HepG2 (cell line): ENCODE measurements at regions not wholly inside any gene's neighbourhood (a gene's known extent, or its start where the extent isn't known, plus 50 kb on each side); places are given as distances from the start of the nearest gene placed in this dataset.

ENCODE experiments used
- ATAC-seq: fragments of 200-7000 bp; cut with Tn5 transposase; 3 replicates; pipeline ENCODE4 v1.9.1; 2020; ENCODE audit warnings: mild to moderate bottlenecking, moderate library complexity
- BruUV-seq: library from RNA; stranded (reverse); fragments of 400-500 nt; replicated peaks from 2 replicates; lab custom pipeline; 2021; lab: Mats Ljungman, UMichigan
- CTCF ChIA-PET: fragments of 300-600 bp; formaldehyde crosslinking; extraction: SDS; loops from one replicate; lab custom pipeline; 2021; ENCODE audit warnings: low total read pairs, inconsistent platforms, low intra/inter-chr PET ratio; lab: Yijun Ruan, JAX
- POLR2A ChIA-PET: fragments of 350-600 bp; sonication (Branson Sonifier 250); formaldehyde crosslinking; loops from one replicate; lab custom pipeline; 2020; ENCODE audit warnings: antibody characterized with exemption, inconsistent platforms; lab: Yijun Ruan, JAX
- DNase-seq: peaks from one replicate; pipeline ENCODE4 v3.0.0-alpha.2; 2015; ENCODE audit warnings: low spot score
- FAIRE-seq: peaks from 3 replicates; lab custom pipeline; 2011; peaks lifted over from hg19 to GRCh38; lab: Jason Lieb, UNC
- H2AFZ ChIP-seq: one replicate; pipeline ENCODE4 v1.6.1; 2011; ENCODE audit warnings: low read length, inconsistent platforms
- H3K27ac ChIP-seq: fragments of 300-600 bp; 3 replicates; pipeline ENCODE4 v1.8.0; 2011; ENCODE audit warnings: mixed run types, mild to moderate bottlenecking, mixed read lengths, low read length, inconsistent platforms; ENCODE audit not compliant: insufficient read depth; ENCODE audit errors: extremely low read length
- H3K27me3 ChIP-seq, 2 experiments: fragments of 200-600 bp in 1 of 2; 2 replicates in 1 of 2; 3 replicates in 1 of 2; pipeline versions ENCODE4 v1.6.0 to v1.8.0; 2011; ENCODE audit warnings: low read length in 2 of 2, mild to moderate bottlenecking in 2 of 2, moderate library complexity in 2 of 2, inconsistent platforms in 1 of 2; ENCODE audit not compliant: insufficient read depth in 2 of 2, control insufficient read depth in 1 of 2
- H3K36me3 ChIP-seq, 2 experiments: fragments of 200-600 bp in 1 of 2; replicated peaks in 1 of 2; 2 replicates in 1 of 2; 3 replicates in 1 of 2; pipeline versions ENCODE4 v1.5.1 to v1.8.0; 2011; ENCODE audit warnings: low read length in 2 of 2, inconsistent platforms in 1 of 2; ENCODE audit not compliant: insufficient read depth in 2 of 2, control insufficient read depth in 1 of 2
- H3K4me1 ChIP-seq: 2 replicates; pipeline ENCODE4 v1.5.1; 2012; ENCODE audit warnings: low read length, inconsistent platforms; ENCODE audit not compliant: insufficient read depth
- H3K4me2 ChIP-seq: 2 replicates; pipeline ENCODE4 v1.6.0; 2011; ENCODE audit warnings: low read depth, low read length, inconsistent platforms
- H3K4me3 ChIP-seq, 3 experiments: fragments of 200-600 bp in 1 of 3; sonication (generic), shearing (Covaris generic) in 1 of 3; replicated peaks in 1 of 3; 2 replicates each; pipeline ENCODE4 v1.5.1; 2011 to 2016; ENCODE audit warnings: low read length in 3 of 3, inconsistent platforms in 2 of 3, low read depth in 2 of 3, mild to moderate bottlenecking in 2 of 3, control low read depth in 1 of 3, mixed read lengths in 1 of 3; ENCODE audit not compliant: insufficient read depth in 1 of 3
- H3K79me2 ChIP-seq: one replicate; pipeline ENCODE4 v1.6.1; 2011; ENCODE audit warnings: low read length, inconsistent platforms; ENCODE audit not compliant: insufficient read depth
- H3K9ac ChIP-seq: 2 replicates; pipeline ENCODE4 v1.6.0; 2011; ENCODE audit warnings: mild to moderate bottlenecking, low read depth, low read length, inconsistent platforms; ENCODE audit not compliant: insufficient read depth
- H3K9me3 ChIP-seq: 2 replicates; pipeline ENCODE4 v1.5.1; 2012; ENCODE audit warnings: mild to moderate bottlenecking, low read length
- H4K20me1 ChIP-seq: 2 replicates; pipeline ENCODE4 v1.6.0; 2011; ENCODE audit warnings: inconsistent platforms, mild to moderate bottlenecking, low read length, moderate library complexity; ENCODE audit not compliant: insufficient read depth
- HIVEP1 ChIP-seq: sonication (generic); formaldehyde crosslinking; IDR thresholded peaks from 2 replicates; pipeline ENCODE4 v1.4.0; 2020; ENCODE audit warnings: mild to moderate bottlenecking, missing genetic modification reagents
- KLF12 ChIP-seq: sonication (generic); formaldehyde crosslinking; IDR thresholded peaks from 2 replicates; pipeline ENCODE4 v1.4.0; 2020; ENCODE audit warnings: missing genetic modification reagents, borderline replicate concordance
- LCORL ChIP-seq, 2 experiments: fragments of 450-650 bp in 1 of 2; sonication (generic) in 1 of 2; formaldehyde crosslinking in 1 of 2; IDR thresholded peaks; 2 replicates each; pipeline versions ENCODE4 v1.5.0 to v1.6.1; 2017 to 2020; ENCODE audit warnings: antibody characterized with exemption in 1 of 2, missing genetic modification reagents in 1 of 2
- NR2C2 ChIP-seq: sonication (generic); formaldehyde crosslinking; IDR thresholded peaks from 2 replicates; pipeline ENCODE4 v1.4.0; 2020; ENCODE audit warnings: missing genetic modification reagents, mild to moderate bottlenecking, moderate library complexity, borderline replicate concordance
- PHF20 ChIP-seq: sonication (generic); formaldehyde crosslinking; IDR thresholded peaks from 2 replicates; pipeline ENCODE4 v1.5.0; 2020; ENCODE audit warnings: mild to moderate bottlenecking, missing genetic modification reagents
- SNRNP70 ChIP-seq: fragments of 200-400 bp; formaldehyde crosslinking; IDR thresholded peaks from 2 replicates; pipeline ENCODE4 v1.6.1; 2017; ENCODE audit warnings: mild to moderate bottlenecking, low read depth, low read length, moderate library complexity
- SP140L ChIP-seq: sonication (generic); formaldehyde crosslinking; IDR thresholded peaks from 2 replicates; pipeline ENCODE4 v1.4.0; 2020; ENCODE audit warnings: missing genetic modification reagents, borderline replicate concordance
- YEATS2 ChIP-seq: sonication (generic); formaldehyde crosslinking; IDR thresholded peaks from 2 replicates; pipeline ENCODE4 v1.4.0; 2020; ENCODE audit warnings: missing genetic modification reagents, borderline replicate concordance
- ZNF460 ChIP-seq: sonication (generic); formaldehyde crosslinking; IDR thresholded peaks from 2 replicates; pipeline ENCODE4 v1.5.1; 2020; ENCODE audit warnings: missing genetic modification reagents, mild to moderate bottlenecking, borderline replicate concordance
- ZNF550 ChIP-seq: sonication (generic); formaldehyde crosslinking; IDR thresholded peaks from 2 replicates; pipeline ENCODE4 v1.4.0; 2020; ENCODE audit warnings: mild to moderate bottlenecking, missing genetic modification reagents, borderline replicate concordance
- ZNF563 ChIP-seq: sonication (generic); formaldehyde crosslinking; IDR thresholded peaks from 2 replicates; pipeline ENCODE4 v1.8.0; 2022; ENCODE audit warnings: mild to moderate bottlenecking, moderate library complexity, missing genetic modification reagents
- ZNF629 ChIP-seq: sonication (generic); formaldehyde crosslinking; conservative IDR thresholded peaks from 2 replicates; pipeline ENCODE4 v1.5.0; 2020; ENCODE audit warnings: missing genetic modification reagents
- ZNF720 ChIP-seq: sonication (generic); formaldehyde crosslinking; IDR thresholded peaks from 2 replicates; pipeline ENCODE4 v1.4.0; 2020; ENCODE audit warnings: missing genetic modification reagents
- ZNF850 ChIP-seq: sonication (generic); formaldehyde crosslinking; conservative IDR thresholded peaks from 2 replicates; pipeline ENCODE4 v1.9.0; 2021; ENCODE audit warnings: mild to moderate bottlenecking, missing genetic modification reagents
- ZSCAN25 ChIP-seq: sonication (generic); formaldehyde crosslinking; IDR thresholded peaks from 2 replicates; pipeline ENCODE4 v1.8.0; 2022; ENCODE audit warnings: mild to moderate bottlenecking, missing genetic modification reagents
- WGBS: methylation state at CpG from one replicate; pipeline ENCODE4 v1.1.6; 2017; ENCODE audit warnings: low lambda C conversion rate; 5-methylcytosine and 5-hydroxymethylcytosine counted together
- in situ Hi-C: cut with HindIII; loops from 2 replicates; pipeline ENCODE4 v1.10.0; 2017; ENCODE audit warnings: low pct_unique_long_range_greater_than_20kb; ENCODE audit not compliant: extremely low pct_ligation_motif_present
- intact Hi-C: fragments of 100-400 bp; cut with micrococcal nuclease; formaldehyde crosslinking; loops from one replicate; pipeline ENCODE4 v1.10.0; 2022; ENCODE audit not compliant: unreplicated experiment
- TF ChIP-seq, protein P1 (sequence below): sonication (generic); formaldehyde crosslinking; conservative IDR thresholded peaks from 2 replicates; pipeline ENCODE4 v1.8.1; 2023; ENCODE audit warnings: missing genetic modification reagents
- TF ChIP-seq, protein P2 (sequence below): sonication (generic); formaldehyde crosslinking; IDR thresholded peaks from 2 replicates; pipeline ENCODE4 v1.5.0; 2020; ENCODE audit warnings: mild to moderate bottlenecking, missing genetic modification reagents, moderate library complexity
- TF ChIP-seq, protein P3 (sequence below): sonication (generic); formaldehyde crosslinking; IDR thresholded peaks from 2 replicates; pipeline ENCODE4 v1.4.0; 2020; ENCODE audit warnings: missing genetic modification reagents, mild to moderate bottlenecking, borderline replicate concordance

DNA sequence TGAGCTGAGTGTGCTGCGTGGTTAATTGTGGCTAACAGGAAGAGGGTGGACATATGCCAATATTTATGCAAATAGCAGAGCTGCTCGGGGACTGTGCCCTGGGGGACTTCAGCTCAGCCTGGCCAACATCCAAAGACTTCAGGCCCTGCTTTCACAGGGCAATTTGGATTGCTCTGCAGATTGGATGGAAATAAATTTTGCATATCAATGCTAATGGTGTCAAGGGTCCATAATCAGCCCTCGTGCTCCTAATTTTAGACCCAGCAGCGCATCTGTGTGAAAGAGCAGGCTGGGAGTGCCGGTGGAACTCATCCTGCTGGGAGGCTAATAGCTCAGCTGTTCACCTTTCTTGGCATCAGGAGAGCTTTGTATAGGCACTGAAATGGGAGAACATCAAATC is 270.1 kb downstream of the TCERG1L start:
- no peak overlapping the region for H3K27ac ChIP-seq
- H3K4me1 ChIP-seq: no peaks in the 10 kb centered on the region
- DNase-seq: no peak
- H4K20me1 ChIP-seq: no peaks in the 10 kb centered on the region
- no peak overlapping the region for H2AFZ ChIP-seq
- no peak overlapping the region for H3K4me2 ChIP-seq
- ChIA-PET CTCF (no interaction called here), POLR2A (no interaction called here)
- in situ Hi-C loops: no loop called here
- WGBS: 48% methylated on average over 4 of the region's 5 CpGs
- BruUV-seq: no TSS peak
- no peak overlapping the region for H3K9ac ChIP-seq
- H3K79me2 ChIP-seq: no peaks in the 10 kb centered on the region
- intact Hi-C loops: no loop called here
- H3K36me3 ChIP-seq: no peaks in the 10 kb centered on the region
- H3K9me3 ChIP-seq: no peaks in the 10 kb centered on the region
- no peak for ATAC-seq
- no peak overlapping the region for H3K4me3 ChIP-seq
- no peak for FAIRE-seq
- H3K27me3 ChIP-seq: peaks cover 3 to 5% of the 10 kb centered on the region in 2 experiments; a peak in 4 of 5 replicates
- no peak for TF ChIP-seq ZNF550 (CRISPR knock-in tag)
- TF ChIP-seq HIVEP1: no peak
- TF ChIP-seq YEATS2 (CRISPR knock-in tag): no peak
- TF ChIP-seq SNRNP70: no peak
- TF ChIP-seq, protein P1, sequence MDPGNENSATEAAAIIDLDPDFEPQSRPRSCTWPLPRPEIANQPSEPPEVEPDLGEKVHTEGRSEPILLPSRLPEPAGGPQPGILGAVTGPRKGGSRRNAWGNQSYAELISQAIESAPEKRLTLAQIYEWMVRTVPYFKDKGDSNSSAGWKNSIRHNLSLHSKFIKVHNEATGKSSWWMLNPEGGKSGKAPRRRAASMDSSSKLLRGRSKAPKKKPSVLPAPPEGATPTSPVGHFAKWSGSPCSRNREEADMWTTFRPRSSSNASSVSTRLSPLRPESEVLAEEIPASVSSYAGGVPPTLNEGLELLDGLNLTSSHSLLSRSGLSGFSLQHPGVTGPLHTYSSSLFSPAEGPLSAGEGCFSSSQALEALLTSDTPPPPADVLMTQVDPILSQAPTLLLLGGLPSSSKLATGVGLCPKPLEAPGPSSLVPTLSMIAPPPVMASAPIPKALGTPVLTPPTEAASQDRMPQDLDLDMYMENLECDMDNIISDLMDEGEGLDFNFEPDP: no peak
- no peak for TF ChIP-seq PHF20 (CRISPR knock-in tag)
- TF ChIP-seq ZNF629: no peak
- TF ChIP-seq LCORL (IDR thresholded peaks at IDR 0.05): no peak
- no peak for TF ChIP-seq LCORL (CRISPR knock-in tag; IDR thresholded peaks at IDR 0.05)
- TF ChIP-seq, protein P2, sequence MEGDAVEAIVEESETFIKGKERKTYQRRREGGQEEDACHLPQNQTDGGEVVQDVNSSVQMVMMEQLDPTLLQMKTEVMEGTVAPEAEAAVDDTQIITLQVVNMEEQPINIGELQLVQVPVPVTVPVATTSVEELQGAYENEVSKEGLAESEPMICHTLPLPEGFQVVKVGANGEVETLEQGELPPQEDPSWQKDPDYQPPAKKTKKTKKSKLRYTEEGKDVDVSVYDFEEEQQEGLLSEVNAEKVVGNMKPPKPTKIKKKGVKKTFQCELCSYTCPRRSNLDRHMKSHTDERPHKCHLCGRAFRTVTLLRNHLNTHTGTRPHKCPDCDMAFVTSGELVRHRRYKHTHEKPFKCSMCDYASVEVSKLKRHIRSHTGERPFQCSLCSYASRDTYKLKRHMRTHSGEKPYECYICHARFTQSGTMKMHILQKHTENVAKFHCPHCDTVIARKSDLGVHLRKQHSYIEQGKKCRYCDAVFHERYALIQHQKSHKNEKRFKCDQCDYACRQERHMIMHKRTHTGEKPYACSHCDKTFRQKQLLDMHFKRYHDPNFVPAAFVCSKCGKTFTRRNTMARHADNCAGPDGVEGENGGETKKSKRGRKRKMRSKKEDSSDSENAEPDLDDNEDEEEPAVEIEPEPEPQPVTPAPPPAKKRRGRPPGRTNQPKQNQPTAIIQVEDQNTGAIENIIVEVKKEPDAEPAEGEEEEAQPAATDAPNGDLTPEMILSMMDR (CRISPR knock-in tag): no peak
- TF ChIP-seq, protein P3, sequence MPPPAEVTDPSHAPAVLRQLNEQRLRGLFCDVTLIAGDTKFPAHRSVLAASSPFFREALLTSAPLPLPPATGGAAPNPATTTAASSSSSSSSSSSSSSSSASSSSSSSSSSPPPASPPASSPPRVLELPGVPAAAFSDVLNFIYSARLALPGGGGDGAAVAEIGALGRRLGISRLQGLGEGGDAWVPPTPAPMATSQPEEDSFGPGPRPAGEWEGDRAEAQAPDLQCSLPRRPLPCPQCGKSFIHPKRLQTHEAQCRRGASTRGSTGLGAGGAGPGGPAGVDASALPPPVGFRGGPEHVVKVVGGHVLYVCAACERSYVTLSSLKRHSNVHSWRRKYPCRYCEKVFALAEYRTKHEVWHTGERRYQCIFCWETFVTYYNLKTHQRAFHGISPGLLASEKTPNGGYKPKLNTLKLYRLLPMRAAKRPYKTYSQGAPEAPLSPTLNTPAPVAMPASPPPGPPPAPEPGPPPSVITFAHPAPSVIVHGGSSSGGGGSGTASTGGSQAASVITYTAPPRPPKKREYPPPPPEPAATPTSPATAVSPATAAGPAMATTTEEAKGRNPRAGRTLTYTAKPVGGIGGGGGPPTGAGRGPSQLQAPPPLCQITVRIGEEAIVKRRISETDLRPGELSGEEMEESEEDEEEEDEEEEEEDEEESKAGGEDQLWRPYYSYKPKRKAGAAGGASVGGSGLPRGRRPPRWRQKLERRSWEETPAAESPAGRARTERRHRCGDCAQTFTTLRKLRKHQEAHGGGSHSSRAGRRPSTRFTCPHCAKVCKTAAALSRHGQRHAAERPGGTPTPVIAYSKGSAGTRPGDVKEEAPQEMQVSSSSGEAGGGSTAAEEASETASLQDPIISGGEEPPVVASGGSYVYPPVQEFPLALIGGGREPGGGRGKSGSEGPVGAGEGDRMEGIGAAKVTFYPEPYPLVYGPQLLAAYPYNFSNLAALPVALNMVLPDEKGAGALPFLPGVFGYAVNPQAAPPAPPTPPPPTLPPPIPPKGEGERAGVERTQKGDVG (CRISPR knock-in tag): no peak
- no peak for TF ChIP-seq ZSCAN25 (CRISPR knock-in tag)
- TF ChIP-seq ZNF720: no peak
- TF ChIP-seq ZNF563 (CRISPR knock-in tag): no peak
- TF ChIP-seq KLF12 (CRISPR knock-in tag): no peak
- TF ChIP-seq ZNF460 (CRISPR knock-in tag): no peak
- TF ChIP-seq NR2C2 (CRISPR knock-in tag): no peak
- no peak for TF ChIP-seq SP140L (CRISPR knock-in tag)
- TF ChIP-seq ZNF850 (CRISPR knock-in tag): no peak
